ENCODE measurements at regions not wholly inside any gene's neighbourhood (a gene's known extent, or its start where the extent isn't known, plus 50 kb on each side); places are given as distances from the start of the nearest gene placed in this dataset.

- DNase-seq = peak; percentile 64 to 76
These were observed 101.9 kb upstream of the SFSWAP start for GRCh38 chr12:131608740-131609690.

GRCh38 chr12:131609762-131610161 is 101.1 kb upstream of the SFSWAP start:
- DNase-seq = no peak

GRCh38 chr12:131610181-131610580 is 100.7 kb upstream of the SFSWAP start:
- no peak for DNase-seq

GRCh38 chr12:131610891-131611290 is 100.0 kb upstream of the SFSWAP start:
- no peak for DNase-seq

GRCh38 chr12:131611416-131612091 is 99.3 kb upstream of the SFSWAP start:
- no peak for DNase-seq

- no peak for DNase-seq
These were observed 98.7 kb upstream of the SFSWAP start for GRCh38 chr12:131612092-131612755.

- no peak for DNase-seq
These were observed 97.7 kb upstream of the SFSWAP start for GRCh38 chr12:131613186-131613585.

GRCh38 chr12:131613678-131614077 is 97.2 kb upstream of the SFSWAP start:
- no peak for DNase-seq

GRCh38 chr12:131615326-131616042 is 95.4 kb upstream of the SFSWAP start:
- DNase-seq = no peak

GRCh38 chr12:131616043-131616700 is 94.7 kb upstream of the SFSWAP start:
- DNase-seq = no peak

GRCh38 chr12:131616738-131617137 is 94.2 kb upstream of the SFSWAP start:
- DNase-seq = no peak

- DNase-seq = no peak
These were observed 93.7 kb upstream of the SFSWAP start for GRCh38 chr12:131617179-131617578.

GRCh38 chr12:131617596-131618302 is 93.1 kb upstream of the SFSWAP start:
- DNase-seq = no peak

- DNase-seq = no peak
These were observed 92.6 kb upstream of the SFSWAP start for GRCh38 chr12:131618303-131618658.

- no peak for DNase-seq
These were observed 92.2 kb upstream of the SFSWAP start for GRCh38 chr12:131618701-131619100.

- DNase-seq = no peak
These were observed 91.7 kb upstream of the SFSWAP start for GRCh38 chr12:131619106-131619642.

GRCh38 chr12:131619736-131620506 is 91.0 kb upstream of the SFSWAP start:
- DNase-seq = no peak

GRCh38 chr12:131620520-131620919 is 90.4 kb upstream of the SFSWAP start:
- DNase-seq = no peak

- DNase-seq = no peak
These were observed 89.8 kb upstream of the SFSWAP start for GRCh38 chr12:131620946-131621681.

All from CD4-positive, alpha-beta T cell treated with Interferon alpha-2 for 1 hour (primary cell).